Endothelial cell of umbilical vein (primary cell): ENCODE measurements at regions not wholly inside any gene's neighbourhood (a gene's known extent, or its start where the extent isn't known, plus 50 kb on each side); places are given as distances from the start of the nearest gene placed in this dataset.

Experiments used
- BruUV-seq: library from RNA; stranded (reverse); fragments of 400-500 nt; replicated peaks from 2 replicates; lab custom pipeline; 2021; lab: Mats Ljungman, UMichigan
- CTCF ChIA-PET: fragments of 300-600, 350-600 bp; sonication (Branson Sonifier 250); formaldehyde crosslinking; loops from one replicate; lab custom pipeline; 2021; ENCODE audit warnings: antibody characterized with exemption, inconsistent platforms; lab: Charles Lee
- POLR2A ChIA-PET: fragments of 300-600, 350-600 bp; sonication (Branson Sonifier 250); formaldehyde crosslinking; loops from one replicate; lab custom pipeline; 2021; ENCODE audit warnings: antibody characterized with exemption, inconsistent platforms; lab: Charles Lee
- DNase-seq: peaks from one replicate; pipeline ENCODE4 v3.0.0-alpha.2; 2011; ENCODE audit warnings: low read depth, low spot score
- FAIRE-seq: peaks from 2 replicates; lab custom pipeline; 2011; peaks lifted over from hg19 to GRCh38; lab: Jason Lieb, UNC
- H2AFZ ChIP-seq: 2 replicates; pipeline ENCODE4 v1.6.0; 2012; ENCODE audit warnings: low read depth, low read length, control low read depth, inconsistent platforms
- H3K27ac ChIP-seq: 2 replicates; pipeline ENCODE4 v1.5.1; 2011; ENCODE audit warnings: low read depth, mild to moderate bottlenecking, control low read depth, low read length, moderate library complexity; ENCODE audit not compliant: insufficient read depth
- H3K27me3 ChIP-seq, 2 experiments: 2 replicates each; pipeline versions ENCODE4 v1.6.0 to v1.6.1; 2011; ENCODE audit warnings: low read length in 2 of 2, mixed read lengths in 1 of 2; ENCODE audit not compliant: control insufficient read depth in 2 of 2, insufficient read depth in 2 of 2
- H3K36me3 ChIP-seq, 2 experiments: 2 replicates in 1 of 2; 3 replicates in 1 of 2; pipeline ENCODE4 v1.5.1; 2011; ENCODE audit warnings: low read length in 2 of 2, mild to moderate bottlenecking in 1 of 2, moderate library complexity in 1 of 2; ENCODE audit not compliant: control insufficient read depth in 2 of 2, insufficient read depth in 2 of 2; ENCODE audit errors: extremely low read depth in 1 of 2
- H3K4me1 ChIP-seq: 3 replicates; pipeline ENCODE4 v1.5.1; 2011; ENCODE audit warnings: mild to moderate bottlenecking, low read length; ENCODE audit not compliant: control insufficient read depth, insufficient read depth; ENCODE audit errors: extremely low read depth
- H3K4me2 ChIP-seq: 2 replicates; pipeline ENCODE4 v1.6.1; 2011; ENCODE audit warnings: low read length, control low read depth, mixed read lengths; ENCODE audit not compliant: insufficient read depth
- H3K4me3 ChIP-seq, 3 experiments: fragments of 200-600 bp in 1 of 3; sonication (generic), shearing (Covaris generic) in 1 of 3; replicated peaks in 1 of 3; 2 replicates each; pipeline ENCODE4 v1.5.1; 2011 to 2016; ENCODE audit warnings: control low read depth in 3 of 3, low read length in 3 of 3, mild to moderate bottlenecking in 2 of 3, inconsistent platforms in 1 of 3, low read depth in 1 of 3, moderate library complexity in 1 of 3; ENCODE audit not compliant: insufficient read depth in 1 of 3
- H3K79me2 ChIP-seq: 2 replicates; pipeline ENCODE4 v1.6.0; 2012; ENCODE audit warnings: low read length, inconsistent platforms; ENCODE audit not compliant: control insufficient read depth, insufficient read depth
- H3K9ac ChIP-seq: replicated peaks from 2 replicates; pipeline ENCODE3; 2011; ENCODE audit warnings: low read length, control low read depth; ENCODE audit not compliant: insufficient read depth; ENCODE audit errors: extremely low read depth
- H3K9me1 ChIP-seq: replicated peaks from 3 replicates; pipeline ENCODE4 v1.6.0; 2011; ENCODE audit warnings: mild to moderate bottlenecking, low read length; ENCODE audit not compliant: control insufficient read depth, insufficient read depth; ENCODE audit errors: extremely low read depth
- H3K9me3 ChIP-seq: replicated peaks from 2 replicates; pipeline ENCODE4 v1.5.1; 2012; ENCODE audit warnings: low read length, inconsistent platforms; ENCODE audit not compliant: control insufficient read depth, insufficient read depth
- H4K20me1 ChIP-seq: replicated peaks from 2 replicates; pipeline ENCODE3; 2011; ENCODE audit warnings: mild to moderate bottlenecking, low read length; ENCODE audit not compliant: control insufficient read depth, insufficient read depth; ENCODE audit errors: extremely low read depth
- CTCF ChIP-seq, 2 donors: IDR thresholded peaks; 1 replicate in 1 of 2; 2 replicates in 1 of 2; pipeline ENCODE4 v1.5.1; 2011; ENCODE audit warnings: low read length in 2 of 2, mild to moderate bottlenecking in 2 of 2, moderate library complexity in 2 of 2, control low read depth in 1 of 2, inconsistent platforms in 1 of 2, low read depth in 1 of 2; ENCODE audit not compliant: insufficient read depth in 1 of 2; ENCODE audit errors: extremely low read depth in 1 of 2
- EZH2 ChIP-seq: IDR thresholded peaks from 2 replicates; pipeline ENCODE4 v1.6.1; 2012; ENCODE audit warnings: borderline replicate concordance, low read depth, mild to moderate bottlenecking, moderate library complexity, low read length, inconsistent platforms; ENCODE audit not compliant: severe bottlenecking
- FOS ChIP-seq: IDR thresholded peaks from 2 replicates; pipeline ENCODE4 v1.6.1; 2011; ENCODE audit warnings: mild to moderate bottlenecking, low read length, moderate library complexity, borderline replicate concordance; ENCODE audit not compliant: insufficient read depth
- GATA2 ChIP-seq: IDR thresholded peaks from 2 replicates; pipeline ENCODE4 v1.7.0; 2011; ENCODE audit warnings: low read depth, mild to moderate bottlenecking, moderate library complexity, mixed read lengths, low read length; ENCODE audit not compliant: insufficient read length, insufficient read depth
- JUN ChIP-seq: IDR thresholded peaks from 2 replicates; pipeline ENCODE4 v1.6.1; 2011; ENCODE audit warnings: borderline replicate concordance, low read depth; ENCODE audit not compliant: insufficient read length, insufficient read depth
- MAX ChIP-seq: IDR thresholded peaks from 2 replicates; pipeline ENCODE4 v1.6.1; 2011; ENCODE audit not compliant: insufficient read depth, insufficient read length
- MYC ChIP-seq: IDR thresholded peaks from one replicate; pipeline ENCODE4 v1.6.1; 2011; ENCODE audit warnings: mild to moderate bottlenecking, low read depth, low read length
- POLR2A ChIP-seq: IDR thresholded peaks from 2 replicates; pipeline ENCODE4 v1.6.1; 2012; ENCODE audit warnings: low read depth, mild to moderate bottlenecking, control low read depth, low read length
- POLR2AphosphoS5 ChIP-seq: IDR thresholded peaks from 2 replicates; pipeline ENCODE4 v1.6.1; 2012; ENCODE audit warnings: low read depth, mild to moderate bottlenecking, control low read depth, low read length, moderate library complexity; ENCODE audit not compliant: insufficient read depth
- dilution Hi-C: fragments of 300-500 bp; cut with MboI; formaldehyde crosslinking; loops from one replicate; pipeline ENCODE4 v1.15.0; 2019; ENCODE audit warnings: low sequenced_read_pairs; ENCODE audit not compliant: extremely low pct_ligation_motif_present
- intact Hi-C: fragments of 100-400 bp; cut with micrococcal nuclease; formaldehyde crosslinking; loops from one replicate; pipeline ENCODE4 v1.10.0; 2022

GRCh38 chr15:29883126-29883525, 60.9 kb upstream of the TJP1 start:
- H3K27me3 ChIP-seq, result peaks cover 11 to 18% of the 10 kb centered on the region in 2 experiments
- no peak overlapping the region for H2AFZ ChIP-seq
- DNase-seq, result no peak
- no peak overlapping the region for H3K4me3 ChIP-seq
- no peak for FAIRE-seq
- no peaks in the 10 kb centered on the region for H3K4me1 ChIP-seq
- H3K79me2 ChIP-seq, result no peaks in the 10 kb centered on the region
- dilution Hi-C loops (no loop called here), intact Hi-C loops (loop anchor here (10.0 kb wide), 1 partner anchor 638 kb away; no protein-coding TSS in a partner anchor)
- H3K36me3 ChIP-seq, result no peaks in the 10 kb centered on the region
- H3K9me1 ChIP-seq, result no peaks in the 10 kb centered on the region
- H3K9ac ChIP-seq, result no peak overlapping the region
- H3K9me3 ChIP-seq, result no peaks in the 10 kb centered on the region
- no TSS peak for BruUV-seq
- ChIA-PET CTCF (no interaction called here), POLR2A (no interaction called here)
- H3K27ac ChIP-seq, result no peak overlapping the region
- no peaks in the 10 kb centered on the region for H4K20me1 ChIP-seq
- H3K4me2 ChIP-seq, result no peak overlapping the region
- TF ChIP-seq JUN, result no peak
- no peak for TF ChIP-seq MYC
- TF ChIP-seq EZH2, result no peak
- no peak for TF ChIP-seq GATA2
- TF ChIP-seq POLR2AphosphoS5, result no peak
- no peak for TF ChIP-seq POLR2A
- TF ChIP-seq MAX, result no peak
- no peak for TF ChIP-seq FOS
- no peak for TF ChIP-seq CTCF (IDR thresholded peaks at IDR 0.05; ENCODE audit: extremely low read depth in 1 of 2, insufficient read depth in 1 of 2, low read depth in 1 of 2, low read length in 2 of 2)
